ENCODE measurements at regions not wholly inside any gene's neighbourhood (a gene's known extent, or its start where the extent isn't known, plus 50 kb on each side); places are given as distances from the start of the nearest gene placed in this dataset.

DNA sequence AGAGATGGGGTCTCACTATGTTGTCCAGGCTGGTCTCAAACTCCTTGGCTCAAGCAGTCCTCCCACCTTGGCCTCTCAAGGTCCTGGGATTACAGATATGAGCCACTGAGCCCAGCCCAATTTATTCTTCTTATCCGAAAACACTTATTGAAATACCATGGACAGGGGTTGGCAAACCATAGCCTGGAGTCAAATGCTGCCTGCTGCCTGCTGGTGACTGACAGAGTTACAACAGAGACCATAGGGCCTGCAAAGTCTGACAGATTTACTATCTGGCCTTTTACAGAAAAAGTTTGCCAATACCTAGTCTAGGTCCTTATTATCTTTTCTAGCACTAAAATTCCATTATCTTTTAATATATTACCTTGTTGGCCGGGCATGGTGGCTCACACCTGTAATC, 87.1 kb upstream of the ZNF281 start:
- no peak for TF ChIP-seq POLR2A (IDR thresholded peaks at IDR 0.05)
- TF ChIP-seq, protein P1, sequence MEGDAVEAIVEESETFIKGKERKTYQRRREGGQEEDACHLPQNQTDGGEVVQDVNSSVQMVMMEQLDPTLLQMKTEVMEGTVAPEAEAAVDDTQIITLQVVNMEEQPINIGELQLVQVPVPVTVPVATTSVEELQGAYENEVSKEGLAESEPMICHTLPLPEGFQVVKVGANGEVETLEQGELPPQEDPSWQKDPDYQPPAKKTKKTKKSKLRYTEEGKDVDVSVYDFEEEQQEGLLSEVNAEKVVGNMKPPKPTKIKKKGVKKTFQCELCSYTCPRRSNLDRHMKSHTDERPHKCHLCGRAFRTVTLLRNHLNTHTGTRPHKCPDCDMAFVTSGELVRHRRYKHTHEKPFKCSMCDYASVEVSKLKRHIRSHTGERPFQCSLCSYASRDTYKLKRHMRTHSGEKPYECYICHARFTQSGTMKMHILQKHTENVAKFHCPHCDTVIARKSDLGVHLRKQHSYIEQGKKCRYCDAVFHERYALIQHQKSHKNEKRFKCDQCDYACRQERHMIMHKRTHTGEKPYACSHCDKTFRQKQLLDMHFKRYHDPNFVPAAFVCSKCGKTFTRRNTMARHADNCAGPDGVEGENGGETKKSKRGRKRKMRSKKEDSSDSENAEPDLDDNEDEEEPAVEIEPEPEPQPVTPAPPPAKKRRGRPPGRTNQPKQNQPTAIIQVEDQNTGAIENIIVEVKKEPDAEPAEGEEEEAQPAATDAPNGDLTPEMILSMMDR (IDR thresholded peaks at IDR 0.05) = no peak
- H3K36me3 ChIP-seq = no peaks in the 10 kb centered on the region
- no peak overlapping the region for H3K27ac ChIP-seq
- no peak for DNase-seq
- H3K9me3 ChIP-seq = no peaks in the 10 kb centered on the region
- no peak overlapping the region for H3K4me3 ChIP-seq
- H3K27me3 ChIP-seq = no peaks in the 10 kb centered on the region
- no peaks in the 10 kb centered on the region for H3K4me1 ChIP-seq

DNA sequence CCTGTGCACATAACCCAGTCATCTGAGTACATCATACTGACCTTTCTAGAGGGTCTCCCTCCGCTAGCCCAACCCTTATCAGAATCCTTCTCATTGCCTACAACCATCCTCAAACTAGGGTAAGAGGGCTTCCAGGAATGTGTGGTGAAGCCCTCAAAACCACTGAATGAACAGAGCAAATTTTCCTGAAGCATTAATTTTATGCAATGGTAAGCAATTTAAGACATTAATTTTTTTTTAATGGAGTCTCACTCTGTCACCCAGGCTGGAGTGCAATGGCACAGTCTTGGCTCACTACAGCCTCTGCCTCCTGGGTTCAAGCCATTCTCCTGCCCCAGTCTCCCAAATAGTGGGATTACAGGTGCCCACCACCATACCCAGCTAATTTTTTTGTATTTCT, 86.1 kb upstream of the ZNF281 start:
- TF ChIP-seq, protein P1 (IDR thresholded peaks at IDR 0.05) = no peak
- no peak for TF ChIP-seq POLR2A (IDR thresholded peaks at IDR 0.05)
- H3K27ac ChIP-seq = no peak overlapping the region
- no peak overlapping the region for H3K4me3 ChIP-seq
- no peaks in the 10 kb centered on the region for H3K9me3 ChIP-seq
- no peak for DNase-seq
- no peaks in the 10 kb centered on the region for H3K4me1 ChIP-seq
- H3K27me3 ChIP-seq = no peaks in the 10 kb centered on the region
- H3K36me3 ChIP-seq = no peaks in the 10 kb centered on the region

DNA sequence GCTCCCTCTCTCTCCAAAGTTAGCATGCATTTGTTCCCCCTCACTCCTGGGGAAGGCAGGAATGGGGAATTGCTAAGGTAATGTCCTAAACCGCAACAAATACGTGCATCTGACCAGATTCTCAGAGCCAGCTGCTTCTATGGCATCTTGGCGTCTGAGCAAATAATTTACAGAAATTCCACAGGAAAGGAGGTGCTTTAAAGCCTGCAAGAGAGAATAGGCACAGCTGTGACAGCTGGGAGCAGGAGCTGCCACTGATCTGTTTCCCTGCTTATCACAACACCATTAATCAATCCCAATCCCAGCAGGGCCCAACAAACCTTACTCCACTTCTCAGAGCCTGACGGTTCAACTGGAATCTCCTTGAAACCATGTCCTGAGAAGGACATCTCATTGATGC, 83.5 kb upstream of the ZNF281 start:
- no peak for DNase-seq
- no peak for TF ChIP-seq POLR2A (IDR thresholded peaks at IDR 0.05)
- TF ChIP-seq, protein P1 (IDR thresholded peaks at IDR 0.05) = no peak
- no peak overlapping the region for H3K27ac ChIP-seq

DNA sequence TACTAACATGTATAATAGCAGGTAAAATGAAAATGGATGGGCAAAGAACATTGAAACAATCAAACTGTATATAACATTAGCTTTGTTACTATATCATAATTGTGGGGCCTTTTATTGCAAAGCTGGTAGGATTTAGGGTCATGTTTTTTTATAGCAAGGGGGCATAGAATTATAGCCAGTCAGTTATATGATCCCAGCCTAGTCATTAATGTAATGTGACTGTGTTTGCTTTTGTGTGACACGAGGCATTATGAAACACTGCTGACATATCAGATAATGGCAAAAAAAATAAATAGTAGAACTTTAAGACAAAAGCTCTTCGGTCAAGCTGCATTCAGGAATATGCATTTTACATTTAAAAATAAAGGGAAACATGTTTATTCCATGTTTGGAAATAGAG, 81.3 kb upstream of the ZNF281 start:
- Histone ChIP-seq H3K4me3 (no peak overlapping the region), H3K27ac (no peak overlapping the region), H3K27me3 (no peaks in the 10 kb centered on the region), H3K4me1 (no peaks in the 10 kb centered on the region), H3K36me3 (no peaks in the 10 kb centered on the region), H3K9me3 (no peaks in the 10 kb centered on the region)
- TF ChIP-seq POLR2A (IDR thresholded peaks at IDR 0.05) = no peak
- TF ChIP-seq, protein P1 (IDR thresholded peaks at IDR 0.05) = no peak
- no peak for DNase-seq

More for the DNA sequence above, 83.5 kb upstream of the ZNF281 start:
- Histone ChIP-seq H3K4me3 (no peak overlapping the region), H3K36me3 (no peaks in the 10 kb centered on the region), H3K27me3 (no peaks in the 10 kb centered on the region), H3K9me3 (no peaks in the 10 kb centered on the region), H3K4me1 (no peaks in the 10 kb centered on the region)

DNA sequence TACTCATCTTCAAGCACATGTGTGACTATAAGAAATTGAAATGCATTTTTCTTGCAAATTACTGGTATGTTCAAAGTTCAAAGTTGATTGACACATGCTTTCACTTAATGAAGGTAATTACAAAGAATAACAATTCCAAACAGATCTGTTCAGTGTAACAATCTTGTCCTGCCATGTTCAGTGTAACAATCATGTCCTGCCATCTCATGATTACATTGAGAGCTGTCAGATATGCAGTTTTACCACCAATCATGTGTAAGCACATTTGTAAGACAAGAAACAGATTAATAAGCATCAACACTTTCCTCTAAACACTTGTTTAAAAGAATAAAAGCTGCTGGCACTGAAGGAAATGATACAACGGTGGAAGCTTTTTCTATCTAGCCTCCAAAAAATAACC, 80.3 kb upstream of the ZNF281 start:
- Histone ChIP-seq H3K9me3 (no peaks in the 10 kb centered on the region), H3K4me3 (no peak overlapping the region), H3K27me3 (no peaks in the 10 kb centered on the region), H3K4me1 (no peaks in the 10 kb centered on the region), H3K36me3 (no peaks in the 10 kb centered on the region), H3K27ac (no peak overlapping the region)
- DNase-seq = no peak
- TF ChIP-seq POLR2A (IDR thresholded peaks at IDR 0.05) = no peak
- TF ChIP-seq, protein P1 (IDR thresholded peaks at IDR 0.05) = no peak

Data from Peyer's patch (tissue), 4 donors.